ENCODE measurements at regions not wholly inside any gene's neighbourhood (a gene's known extent, or its start where the extent isn't known, plus 50 kb on each side); places are given as distances from the start of the nearest gene placed in this dataset.

- TF ChIP-seq EZH2 (IDR thresholded peaks at IDR 0.05; ENCODE audit: borderline replicate concordance, low read depth, low read length, severe bottlenecking) (no peak), POLR2A (IDR thresholded peaks at IDR 0.05; ENCODE audit: low read depth, low read length) (no peak)
- TF ChIP-seq, protein P1, sequence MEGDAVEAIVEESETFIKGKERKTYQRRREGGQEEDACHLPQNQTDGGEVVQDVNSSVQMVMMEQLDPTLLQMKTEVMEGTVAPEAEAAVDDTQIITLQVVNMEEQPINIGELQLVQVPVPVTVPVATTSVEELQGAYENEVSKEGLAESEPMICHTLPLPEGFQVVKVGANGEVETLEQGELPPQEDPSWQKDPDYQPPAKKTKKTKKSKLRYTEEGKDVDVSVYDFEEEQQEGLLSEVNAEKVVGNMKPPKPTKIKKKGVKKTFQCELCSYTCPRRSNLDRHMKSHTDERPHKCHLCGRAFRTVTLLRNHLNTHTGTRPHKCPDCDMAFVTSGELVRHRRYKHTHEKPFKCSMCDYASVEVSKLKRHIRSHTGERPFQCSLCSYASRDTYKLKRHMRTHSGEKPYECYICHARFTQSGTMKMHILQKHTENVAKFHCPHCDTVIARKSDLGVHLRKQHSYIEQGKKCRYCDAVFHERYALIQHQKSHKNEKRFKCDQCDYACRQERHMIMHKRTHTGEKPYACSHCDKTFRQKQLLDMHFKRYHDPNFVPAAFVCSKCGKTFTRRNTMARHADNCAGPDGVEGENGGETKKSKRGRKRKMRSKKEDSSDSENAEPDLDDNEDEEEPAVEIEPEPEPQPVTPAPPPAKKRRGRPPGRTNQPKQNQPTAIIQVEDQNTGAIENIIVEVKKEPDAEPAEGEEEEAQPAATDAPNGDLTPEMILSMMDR (IDR thresholded peaks at IDR 0.05; ENCODE audit: extremely low read depth in 1 of 2, insufficient read depth in 1 of 2, low read depth in 1 of 2, low read length in 2 of 2) = no peak
Measured at GRCh38 chr7:101687081-101687480, 58.0 kb upstream of the MYL10 start.
